ENCODE measurements at regions not wholly inside any gene's neighbourhood (a gene's known extent, or its start where the extent isn't known, plus 50 kb on each side); places are given as distances from the start of the nearest gene placed in this dataset.

DNA sequence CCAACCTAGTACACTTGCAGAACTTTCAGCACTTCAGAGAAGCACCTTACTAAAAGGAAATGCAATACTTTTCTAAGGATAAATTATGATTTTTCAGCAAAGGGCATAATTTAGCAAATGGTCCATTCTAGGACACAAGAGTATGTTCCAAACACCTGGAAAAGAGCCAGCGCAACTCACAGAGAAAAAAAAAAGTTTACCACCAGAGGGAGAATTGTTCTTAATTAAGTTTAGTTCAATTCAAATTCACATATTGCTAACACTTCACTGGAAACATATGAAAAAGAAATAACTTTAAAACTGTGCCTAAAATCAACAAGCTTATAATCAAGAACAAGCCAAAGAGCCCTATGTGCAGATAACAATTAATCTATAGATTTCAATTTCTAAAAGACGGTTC is 338.1 kb downstream of the SEC16B start:
- TF ChIP-seq, protein P1, sequence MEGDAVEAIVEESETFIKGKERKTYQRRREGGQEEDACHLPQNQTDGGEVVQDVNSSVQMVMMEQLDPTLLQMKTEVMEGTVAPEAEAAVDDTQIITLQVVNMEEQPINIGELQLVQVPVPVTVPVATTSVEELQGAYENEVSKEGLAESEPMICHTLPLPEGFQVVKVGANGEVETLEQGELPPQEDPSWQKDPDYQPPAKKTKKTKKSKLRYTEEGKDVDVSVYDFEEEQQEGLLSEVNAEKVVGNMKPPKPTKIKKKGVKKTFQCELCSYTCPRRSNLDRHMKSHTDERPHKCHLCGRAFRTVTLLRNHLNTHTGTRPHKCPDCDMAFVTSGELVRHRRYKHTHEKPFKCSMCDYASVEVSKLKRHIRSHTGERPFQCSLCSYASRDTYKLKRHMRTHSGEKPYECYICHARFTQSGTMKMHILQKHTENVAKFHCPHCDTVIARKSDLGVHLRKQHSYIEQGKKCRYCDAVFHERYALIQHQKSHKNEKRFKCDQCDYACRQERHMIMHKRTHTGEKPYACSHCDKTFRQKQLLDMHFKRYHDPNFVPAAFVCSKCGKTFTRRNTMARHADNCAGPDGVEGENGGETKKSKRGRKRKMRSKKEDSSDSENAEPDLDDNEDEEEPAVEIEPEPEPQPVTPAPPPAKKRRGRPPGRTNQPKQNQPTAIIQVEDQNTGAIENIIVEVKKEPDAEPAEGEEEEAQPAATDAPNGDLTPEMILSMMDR (conservative IDR thresholded peaks at IDR 0.05; ENCODE audit: low read depth, low read length): no peak
- TF ChIP-seq EZH2phosphoT487 (IDR thresholded peaks at IDR 0.05; ENCODE audit: borderline replicate concordance, low read length) (no peak), EZH2 (IDR thresholded peaks at IDR 0.05; ENCODE audit: low read length, unreplicated experiment) (no peak)

All from PC-3 (cell line).